ENCODE measurements at regions not wholly inside any gene's neighbourhood (a gene's known extent, or its start where the extent isn't known, plus 50 kb on each side); places are given as distances from the start of the nearest gene placed in this dataset.
"Not testable (repeated sequence)": the region's sequence is repeated elsewhere in the genome, so short reads cannot be mapped to it uniquely, and the experiment has no call there.

- no peak for DNase-seq (ENCODE audit: low read depth)
Measured at GRCh38 chr4:42205541-42205940, 53.1 kb upstream of the BEND4 start.

- no peak for DNase-seq (ENCODE audit: low read depth)
Measured at GRCh38 chr4:42216664-42217063, 64.2 kb upstream of the BEND4 start.

- DNase-seq (ENCODE audit: low read depth), result no peak
Measured at GRCh38 chr4:42225286-42225685, 72.8 kb upstream of the BEND4 start.

GRCh38 chr4:42234817-42235216 lies 82.4 kb upstream of the BEND4 start:
- no peak for DNase-seq (ENCODE audit: low read depth)

- DNase-seq (ENCODE audit: low read depth), result no peak
Measured at GRCh38 chr4:42235304-42236021, 83.0 kb upstream of the BEND4 start.

GRCh38 chr4:42237010-42237409 lies 84.6 kb upstream of the BEND4 start:
- DNase-seq (ENCODE audit: low read depth), result no peak

- no peak for DNase-seq (ENCODE audit: low read depth)
Measured at GRCh38 chr4:42237451-42237850, 85.0 kb upstream of the BEND4 start.

- DNase-seq (ENCODE audit: low read depth), result no peak
Measured at GRCh38 chr4:42248972-42249371, 96.5 kb upstream of the BEND4 start.

- DNase-seq (ENCODE audit: low read depth), result no peak
Measured at GRCh38 chr4:42252315-42252714, 99.9 kb upstream of the BEND4 start.

GRCh38 chr4:42257645-42258044 lies 105.2 kb upstream of the BEND4 start:
- not testable (repeated sequence) for DNase-seq (ENCODE audit: low read depth)

- DNase-seq (ENCODE audit: low read depth), result no peak
Measured at GRCh38 chr4:42262701-42263490, 110.4 kb upstream of the BEND4 start.

- no peak for DNase-seq (ENCODE audit: low read depth)
Measured at GRCh38 chr4:42265782-42266602, 113.5 kb upstream of the BEND4 start.

GRCh38 chr4:42267724-42268123 lies 115.3 kb upstream of the BEND4 start:
- DNase-seq (ENCODE audit: low read depth), result no peak

GRCh38 chr4:42268824-42269223 lies 116.4 kb upstream of the BEND4 start:
- no peak for DNase-seq (ENCODE audit: low read depth)

GRCh38 chr4:42271096-42271495 lies 118.6 kb upstream of the BEND4 start:
- no peak for DNase-seq (ENCODE audit: low read depth)

- DNase-seq (ENCODE audit: low read depth), result no peak
Measured at GRCh38 chr4:42277291-42277690, 120.0 kb upstream of the SHISA3 start.

GRCh38 chr4:42278709-42279324 lies 118.5 kb upstream of the SHISA3 start:
- no peak for DNase-seq (ENCODE audit: low read depth)

- no peak for DNase-seq (ENCODE audit: low read depth)
Measured at GRCh38 chr4:42280327-42281095, 116.8 kb upstream of the SHISA3 start.

GRCh38 chr4:42281324-42282020 lies 115.8 kb upstream of the SHISA3 start:
- no peak for DNase-seq (ENCODE audit: low read depth)

- DNase-seq (ENCODE audit: low read depth), result peak; percentile 51
Measured at GRCh38 chr4:42282081-42282901, 115.0 kb upstream of the SHISA3 start.

Measured in stromal cell of bone marrow (primary cell).